GM12872 (cell line): ENCODE measurements at regions not wholly inside any gene's neighbourhood (a gene's known extent, or its start where the extent isn't known, plus 50 kb on each side); places are given as distances from the start of the nearest gene placed in this dataset.

Source experiments
- TF ChIP-seq, protein P1 (sequence below): IDR thresholded peaks from 3 replicates; pipeline ENCODE4 v1.5.1; 2011; ENCODE audit warnings: low read depth, mild to moderate bottlenecking, low read length, moderate library complexity; ENCODE audit not compliant: insufficient read depth

DNA sequence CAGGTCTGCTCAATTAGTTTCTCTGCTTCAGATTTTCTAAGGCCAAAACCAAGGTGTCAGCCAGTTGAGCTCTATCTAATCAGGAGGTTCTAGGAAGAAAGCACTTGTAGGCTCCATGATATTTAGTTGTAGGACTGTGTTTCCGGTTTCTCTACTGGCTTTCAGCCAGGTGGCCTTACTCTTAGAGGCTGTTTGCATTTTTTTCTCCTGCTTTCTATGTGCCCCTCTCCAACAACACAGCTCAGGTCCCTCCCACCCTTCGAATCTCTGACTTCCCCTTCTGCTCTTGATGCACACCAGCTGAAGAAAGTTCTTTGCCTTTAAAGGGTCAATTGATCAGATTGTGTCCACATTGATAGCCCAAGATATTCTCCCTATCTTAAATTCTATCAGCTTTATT, 245.2 kb downstream of the RAB28 start:
- TF ChIP-seq, protein P1, sequence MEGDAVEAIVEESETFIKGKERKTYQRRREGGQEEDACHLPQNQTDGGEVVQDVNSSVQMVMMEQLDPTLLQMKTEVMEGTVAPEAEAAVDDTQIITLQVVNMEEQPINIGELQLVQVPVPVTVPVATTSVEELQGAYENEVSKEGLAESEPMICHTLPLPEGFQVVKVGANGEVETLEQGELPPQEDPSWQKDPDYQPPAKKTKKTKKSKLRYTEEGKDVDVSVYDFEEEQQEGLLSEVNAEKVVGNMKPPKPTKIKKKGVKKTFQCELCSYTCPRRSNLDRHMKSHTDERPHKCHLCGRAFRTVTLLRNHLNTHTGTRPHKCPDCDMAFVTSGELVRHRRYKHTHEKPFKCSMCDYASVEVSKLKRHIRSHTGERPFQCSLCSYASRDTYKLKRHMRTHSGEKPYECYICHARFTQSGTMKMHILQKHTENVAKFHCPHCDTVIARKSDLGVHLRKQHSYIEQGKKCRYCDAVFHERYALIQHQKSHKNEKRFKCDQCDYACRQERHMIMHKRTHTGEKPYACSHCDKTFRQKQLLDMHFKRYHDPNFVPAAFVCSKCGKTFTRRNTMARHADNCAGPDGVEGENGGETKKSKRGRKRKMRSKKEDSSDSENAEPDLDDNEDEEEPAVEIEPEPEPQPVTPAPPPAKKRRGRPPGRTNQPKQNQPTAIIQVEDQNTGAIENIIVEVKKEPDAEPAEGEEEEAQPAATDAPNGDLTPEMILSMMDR: no peak

DNA sequence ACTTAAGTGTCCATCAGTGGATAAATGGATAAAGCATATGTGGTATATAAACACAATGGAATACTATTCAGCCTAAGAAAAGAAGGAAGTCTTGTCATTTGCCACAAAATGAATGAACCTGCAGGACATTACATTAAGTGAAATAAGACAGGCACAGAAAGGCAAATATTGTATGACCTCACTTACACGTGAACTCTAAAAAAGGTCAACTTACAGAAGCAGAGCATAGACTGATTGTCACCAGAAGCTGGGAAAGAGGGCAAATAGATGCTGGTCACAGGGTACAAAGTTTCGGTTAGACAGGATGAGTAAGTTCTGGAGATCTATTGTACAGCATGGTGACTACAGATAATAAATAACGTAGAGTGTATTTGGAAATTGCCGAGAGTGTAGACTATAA, 247.7 kb downstream of the RAB28 start:
- TF ChIP-seq, protein P1: no peak

DNA sequence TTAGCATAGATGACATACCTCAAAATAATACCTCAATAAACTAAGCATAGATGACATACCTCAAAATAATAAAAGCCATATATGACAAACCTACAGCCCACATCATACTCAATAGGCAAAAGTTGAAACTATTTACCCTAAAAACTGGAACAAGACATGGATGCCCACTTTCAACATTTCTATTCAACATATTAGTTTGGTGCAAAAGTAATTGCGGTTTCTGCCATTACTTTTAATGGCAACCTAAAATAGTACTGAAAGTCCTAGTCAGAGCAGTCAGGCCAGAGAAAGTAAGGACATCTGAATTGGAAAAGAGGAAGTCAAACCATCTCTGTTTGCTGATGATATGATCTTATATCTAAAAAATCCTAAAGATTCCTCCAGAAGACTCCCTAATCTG, 250.4 kb downstream of the RAB28 start:
- TF ChIP-seq, protein P1: no peak

DNA sequence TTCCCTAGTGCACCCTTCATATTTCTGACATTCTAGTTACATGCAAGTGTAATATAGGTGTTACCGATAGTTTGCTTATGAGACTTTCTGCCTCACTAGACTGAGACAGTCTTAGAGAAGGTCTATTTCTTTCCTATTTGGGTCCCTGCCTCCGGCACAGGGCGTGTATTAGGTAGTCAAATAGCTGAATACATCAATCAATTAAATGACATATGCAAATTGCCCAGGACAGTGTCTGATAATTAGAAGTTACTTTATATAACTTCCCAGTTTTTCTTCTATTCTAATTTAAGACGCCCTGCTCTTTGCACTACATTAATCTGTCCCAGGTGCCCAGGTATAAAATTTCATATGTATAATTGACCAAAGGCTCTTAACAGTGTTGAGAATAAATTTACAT, 264.2 kb downstream of the RAB28 start:
- TF ChIP-seq, protein P1: no peak

DNA sequence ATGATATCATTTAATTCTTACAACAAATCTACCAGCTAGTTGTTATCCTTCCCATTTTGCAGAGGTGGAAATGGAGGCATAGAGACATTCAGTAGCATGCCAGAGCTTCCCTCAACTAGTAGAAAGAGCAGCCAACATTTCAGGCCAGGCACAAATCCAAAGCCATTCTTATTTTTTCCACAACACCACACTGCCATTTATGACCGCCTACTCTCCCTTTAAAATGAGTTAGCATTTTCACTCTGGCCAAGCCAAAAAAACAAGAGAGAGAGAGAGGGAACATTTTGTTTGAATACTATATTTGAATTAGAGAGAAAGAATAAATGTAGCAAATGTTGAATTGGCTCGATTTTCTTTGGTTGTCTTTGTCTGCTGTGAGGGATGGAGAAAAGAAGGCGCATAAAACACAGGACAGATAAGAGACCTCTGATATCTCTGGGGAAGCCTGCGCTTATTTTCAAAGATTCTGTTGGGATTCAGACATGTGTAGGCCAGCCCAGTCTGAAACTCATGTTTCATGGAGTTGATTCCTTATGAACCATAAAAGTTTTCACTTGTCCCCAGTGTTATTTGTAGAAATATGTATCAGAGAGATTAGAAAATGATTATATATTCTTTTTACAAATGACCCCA, 265.7 kb downstream of the RAB28 start:
- TF ChIP-seq, protein P1: no peak

DNA sequence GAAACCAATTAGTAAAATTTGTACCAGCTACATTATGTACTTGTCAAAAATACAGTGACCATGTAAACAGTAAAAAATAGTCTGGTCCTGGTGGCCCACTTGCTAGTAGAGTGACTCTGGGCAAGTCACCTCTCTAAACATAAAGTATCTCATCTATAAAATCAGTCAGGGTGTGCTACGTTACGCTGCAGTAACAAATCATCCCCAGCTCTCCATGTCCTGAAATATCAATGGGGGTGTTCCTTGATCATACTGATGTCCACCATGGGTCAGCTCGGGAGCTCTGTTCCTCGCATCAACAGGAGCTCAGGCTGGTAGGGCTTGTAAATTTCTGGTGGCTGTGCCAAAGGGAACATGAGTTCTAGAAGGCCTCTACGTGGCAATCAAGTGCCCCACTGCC, 268.6 kb downstream of the RAB28 start:
- TF ChIP-seq, protein P1: no peak

DNA sequence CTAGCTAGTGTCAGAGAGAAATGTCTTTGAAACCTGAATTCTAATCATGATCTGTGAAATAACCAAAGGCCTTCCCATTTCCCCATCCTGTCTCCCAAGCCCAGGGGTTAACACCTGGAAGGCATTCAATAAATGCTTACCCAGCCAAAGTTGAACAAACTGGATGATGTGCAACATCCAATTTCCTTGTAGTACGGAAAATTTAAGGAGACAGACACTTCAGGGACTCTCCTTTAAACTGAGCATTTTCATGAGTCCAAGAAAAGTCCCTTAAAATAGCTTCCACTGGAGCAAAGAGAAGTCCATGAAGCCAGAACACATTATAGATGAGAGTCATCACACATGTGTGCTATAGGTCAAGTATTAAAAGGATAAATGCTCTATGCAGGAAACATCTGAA, 271.2 kb downstream of the RAB28 start:
- TF ChIP-seq, protein P1: no peak

DNA sequence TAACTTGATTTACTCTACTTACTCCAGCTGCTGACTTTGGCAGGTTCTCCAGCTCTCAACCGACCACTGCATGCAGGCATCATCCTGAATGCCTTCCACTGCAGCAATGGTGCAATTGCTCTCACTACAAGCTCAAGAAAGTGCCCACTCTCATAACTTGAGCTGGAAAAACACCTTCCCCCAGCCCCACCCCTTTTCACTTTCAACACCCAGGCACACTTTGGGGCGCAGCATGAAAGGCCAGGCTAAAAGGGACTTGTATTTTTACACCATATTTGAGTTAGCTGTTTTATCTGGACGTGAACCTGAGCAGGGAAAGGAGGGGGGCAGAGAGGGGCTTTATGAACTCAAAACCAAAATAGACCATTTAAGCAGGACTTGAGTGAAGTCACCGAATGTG, 274.5 kb downstream of the RAB28 start:
- TF ChIP-seq, protein P1: no peak
